HG03280 (cell line): ENCODE measurements at regions not wholly inside any gene's neighbourhood (a gene's known extent, or its start where the extent isn't known, plus 50 kb on each side); places are given as distances from the start of the nearest gene placed in this dataset.
"Not testable (repeated sequence)": the region's sequence is repeated elsewhere in the genome, so short reads cannot be mapped to it uniquely, and the experiment has no call there.

Experiments
- ATAC-seq: cut with Tn5 transposase; IDR thresholded peaks from one replicate; pipeline ENCODE4 v1.9.1; 2021; ENCODE audit warnings: mild to moderate bottlenecking, moderate library complexity; ENCODE audit not compliant: unreplicated experiment

DNA sequence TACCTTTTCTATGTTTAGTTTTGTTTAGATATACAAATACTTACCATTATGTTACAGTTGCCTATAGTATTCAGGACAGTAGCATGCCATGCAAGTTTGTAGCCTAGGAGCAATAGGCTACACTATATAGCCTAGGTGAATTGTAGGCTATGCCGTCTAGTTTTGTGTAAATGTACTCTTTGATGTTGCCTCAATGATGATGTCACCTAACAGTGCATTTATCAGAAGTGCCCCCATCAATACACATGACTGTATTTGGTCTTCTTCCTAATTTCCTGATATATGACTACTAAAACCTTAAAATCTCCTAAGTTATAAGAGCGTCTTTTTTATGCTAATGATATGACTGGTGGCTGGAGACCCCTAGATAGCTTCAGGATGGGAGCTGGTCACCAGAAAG lies 394.4 kb upstream of the STXBP6 start:
- ATAC-seq: no peak

DNA sequence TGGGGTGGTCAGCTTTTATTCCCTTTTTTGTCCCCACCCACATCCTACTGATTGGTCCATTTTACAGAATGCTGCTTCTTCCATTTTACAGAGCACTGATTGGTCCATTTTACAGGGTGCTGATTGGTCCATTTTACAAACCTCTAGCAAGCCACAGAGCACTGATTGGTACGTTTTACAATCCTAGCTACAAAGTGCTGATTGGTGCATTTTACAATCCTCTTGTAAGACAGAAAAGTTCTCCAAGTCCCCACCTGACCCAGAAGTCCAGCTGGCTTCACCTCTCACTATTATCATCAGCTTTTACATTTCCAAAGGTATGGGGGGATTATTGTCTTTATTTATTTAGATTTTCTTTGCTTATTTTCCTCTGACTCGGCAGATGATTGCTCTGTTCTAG lies 390.4 kb upstream of the STXBP6 start:
- ATAC-seq: not testable (repeated sequence)

DNA sequence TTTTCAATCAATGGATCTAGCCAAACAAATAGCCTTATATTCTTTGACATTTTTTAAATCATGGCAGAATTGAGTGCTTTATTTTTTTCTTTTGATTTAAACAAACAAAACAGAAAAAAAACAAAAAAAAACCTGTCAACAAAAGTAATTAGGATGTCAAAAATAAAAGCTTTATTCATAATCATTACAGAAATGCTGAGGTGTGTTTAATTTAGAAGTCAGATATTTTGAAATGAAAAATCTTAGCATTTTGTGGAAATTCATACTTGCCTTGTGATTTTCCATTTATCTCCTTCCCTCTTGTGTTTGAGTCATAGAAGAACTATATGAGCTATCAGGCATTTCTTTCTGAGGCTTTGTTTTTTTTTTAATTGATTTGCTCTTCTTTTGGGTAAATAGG lies 387.0 kb upstream of the STXBP6 start:
- ATAC-seq: no peak

DNA sequence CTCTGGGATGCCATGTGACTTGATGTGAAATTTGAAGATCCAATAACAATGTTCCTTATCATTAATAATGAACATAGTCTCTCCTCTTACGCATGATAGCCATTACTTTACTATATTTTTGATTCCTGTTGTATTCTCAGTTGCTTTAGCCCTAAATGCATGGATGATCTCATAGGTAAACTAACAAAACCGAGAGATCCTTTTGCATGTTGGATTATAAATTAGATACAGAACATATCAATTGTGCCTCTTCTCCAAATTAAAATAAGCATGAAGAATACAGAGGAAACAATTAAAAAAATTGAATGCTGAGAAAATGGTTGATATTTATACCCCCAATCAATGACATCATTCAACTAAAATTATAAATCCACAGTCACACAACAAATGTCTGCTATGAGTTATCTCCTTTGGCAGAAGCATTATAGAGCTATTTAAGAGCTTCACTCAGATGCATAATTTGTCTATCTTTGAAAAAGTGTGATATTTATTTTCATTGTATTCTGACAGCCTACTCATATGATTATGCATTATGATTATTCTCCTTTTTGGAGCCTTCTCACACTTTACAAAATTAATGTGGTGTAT lies 386.4 kb upstream of the STXBP6 start:
- ATAC-seq: no peak

DNA sequence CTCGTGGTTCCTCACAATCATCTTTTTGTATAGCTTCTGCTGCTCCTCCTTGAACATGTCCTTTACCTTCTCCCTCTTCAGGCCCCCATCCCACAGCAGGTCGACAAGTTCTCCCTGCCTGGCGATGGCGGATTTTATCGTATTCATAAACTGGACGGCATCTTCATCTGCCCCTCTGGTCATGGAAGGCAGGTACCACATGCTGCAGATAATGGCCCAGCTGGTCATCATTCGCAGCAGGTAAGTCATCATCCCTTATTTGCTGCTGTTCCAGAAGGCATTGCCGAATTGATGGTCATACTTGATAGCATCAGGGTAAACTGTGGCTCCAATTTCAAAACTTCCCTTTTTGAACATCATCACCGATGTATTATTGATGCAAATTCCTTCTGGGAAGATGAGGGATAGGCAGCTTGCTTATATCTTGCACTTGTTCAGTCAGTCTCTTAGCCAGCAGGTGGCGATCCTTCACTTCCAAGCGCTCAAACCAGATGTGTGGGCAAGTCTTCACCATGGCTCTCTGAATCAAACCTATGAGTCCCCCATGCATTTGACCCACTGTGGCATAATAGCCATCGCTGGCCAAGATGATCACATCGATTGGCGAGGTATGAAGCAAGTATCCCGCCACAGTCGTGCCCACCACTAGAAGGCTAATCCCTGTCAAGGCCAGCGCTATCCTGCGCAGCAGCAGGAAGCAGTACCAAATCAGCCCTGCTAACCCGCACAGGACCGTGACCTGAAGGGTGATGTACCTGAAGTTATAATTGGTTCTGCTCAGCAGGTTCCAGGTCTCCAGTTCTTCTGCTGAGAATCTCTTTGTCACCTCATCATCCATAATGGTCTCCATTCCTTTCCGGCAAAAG lies 381.5 kb upstream of the STXBP6 start:
- no peak for ATAC-seq

DNA sequence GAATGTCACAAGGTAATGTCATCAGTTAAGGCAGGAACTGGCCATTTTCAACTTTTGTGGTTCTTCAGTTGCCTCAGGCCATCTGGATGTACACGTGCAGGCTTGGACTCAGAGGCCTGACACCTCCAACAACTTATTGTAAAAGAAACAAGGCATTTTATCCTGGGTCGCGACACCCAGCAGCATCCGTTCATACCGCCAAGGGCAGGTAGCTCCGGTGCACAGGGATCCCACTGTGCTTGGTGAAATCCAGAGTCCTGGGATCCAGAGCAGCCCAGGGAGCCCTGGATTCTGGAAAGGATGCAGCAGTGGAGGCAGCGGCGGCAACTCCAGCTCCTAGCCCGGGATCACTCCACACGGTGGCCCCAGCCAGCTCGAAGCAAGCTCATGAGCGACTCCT lies 380.9 kb upstream of the STXBP6 start:
- no peak for ATAC-seq

DNA sequence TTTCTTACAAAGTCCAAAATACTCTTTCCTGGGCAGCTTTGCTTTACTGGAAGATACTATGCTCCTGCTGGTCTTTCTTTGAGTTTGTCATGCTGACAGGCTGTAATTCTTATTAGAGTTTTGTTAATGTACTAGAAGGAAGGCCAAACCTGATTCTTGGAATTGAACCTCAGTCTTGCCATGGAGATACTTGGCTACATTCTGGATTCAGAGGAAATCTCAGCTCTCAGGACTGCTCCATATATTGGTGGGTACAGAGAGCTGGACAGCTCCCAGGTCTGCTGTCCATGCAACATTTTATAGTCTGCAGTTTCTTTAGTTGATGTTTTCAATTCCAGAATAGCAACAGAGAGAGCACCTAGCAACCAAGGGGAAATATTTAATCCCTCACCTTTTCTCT lies 363.1 kb upstream of the STXBP6 start:
- no peak for ATAC-seq

DNA sequence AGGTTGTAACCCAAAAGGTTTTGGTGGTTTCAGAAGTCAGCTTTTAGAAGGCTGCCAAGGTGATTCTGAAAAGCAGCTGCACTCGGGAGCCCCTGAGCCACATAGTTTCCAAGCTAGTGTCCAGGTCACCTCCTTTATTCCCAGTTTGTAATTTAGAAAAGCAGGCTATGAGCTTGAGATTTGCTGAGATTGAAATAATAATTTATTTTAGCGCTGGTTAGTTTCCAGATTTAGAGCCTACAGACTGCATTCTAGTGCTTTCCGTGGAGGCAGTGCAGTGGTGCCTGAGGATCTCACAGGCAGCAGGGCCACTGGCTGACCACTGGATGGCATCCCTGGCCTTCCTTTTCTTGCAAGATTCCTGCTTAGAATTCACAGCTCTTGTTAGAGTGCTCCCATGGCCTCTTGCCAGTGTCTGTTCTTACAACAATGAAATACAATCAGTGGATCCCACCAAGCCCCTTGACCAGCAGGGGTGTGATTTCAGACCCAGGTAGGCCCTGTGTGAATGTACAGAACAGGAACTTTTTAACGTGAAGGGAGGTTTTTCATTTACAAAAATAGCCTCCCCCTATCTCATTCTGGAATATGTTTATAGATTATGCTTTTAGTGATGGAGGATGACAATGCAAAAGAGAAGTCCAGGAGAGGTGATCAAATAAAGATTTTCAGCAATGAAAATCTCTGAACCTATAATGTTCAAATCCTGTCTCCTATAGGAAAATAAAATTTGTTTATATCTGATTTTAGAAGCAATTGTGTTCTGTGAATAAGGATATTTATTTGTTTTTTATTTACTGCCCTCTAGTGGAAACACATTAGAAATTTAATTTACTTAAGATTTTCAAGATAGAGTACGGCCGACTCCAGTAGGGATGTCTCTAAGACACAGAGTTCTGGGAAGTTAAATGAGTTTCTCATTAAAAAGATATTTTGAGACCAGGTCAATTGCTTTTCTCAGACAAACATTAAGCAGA lies 362.1 kb upstream of the STXBP6 start:
- ATAC-seq: no peak

DNA sequence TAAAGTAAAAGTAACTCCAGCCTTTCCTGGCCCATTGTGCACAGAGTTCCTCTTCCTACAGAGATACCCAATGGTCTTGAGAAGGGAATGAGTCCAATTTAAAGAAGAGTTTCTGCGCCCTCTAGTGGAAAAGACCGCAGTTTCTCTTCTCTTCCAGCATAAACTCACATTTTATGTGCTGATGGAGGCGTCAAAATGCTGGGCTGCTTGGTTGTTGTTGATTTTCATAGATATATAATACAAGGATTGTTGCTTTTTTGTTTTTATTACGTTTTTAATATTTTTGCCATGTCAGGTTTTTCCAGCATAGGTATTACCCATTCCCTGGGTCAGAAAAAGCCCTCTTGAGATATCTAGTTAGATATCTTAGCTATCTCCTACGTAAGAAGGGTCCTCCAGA lies 356.9 kb upstream of the STXBP6 start:
- no peak for ATAC-seq

DNA sequence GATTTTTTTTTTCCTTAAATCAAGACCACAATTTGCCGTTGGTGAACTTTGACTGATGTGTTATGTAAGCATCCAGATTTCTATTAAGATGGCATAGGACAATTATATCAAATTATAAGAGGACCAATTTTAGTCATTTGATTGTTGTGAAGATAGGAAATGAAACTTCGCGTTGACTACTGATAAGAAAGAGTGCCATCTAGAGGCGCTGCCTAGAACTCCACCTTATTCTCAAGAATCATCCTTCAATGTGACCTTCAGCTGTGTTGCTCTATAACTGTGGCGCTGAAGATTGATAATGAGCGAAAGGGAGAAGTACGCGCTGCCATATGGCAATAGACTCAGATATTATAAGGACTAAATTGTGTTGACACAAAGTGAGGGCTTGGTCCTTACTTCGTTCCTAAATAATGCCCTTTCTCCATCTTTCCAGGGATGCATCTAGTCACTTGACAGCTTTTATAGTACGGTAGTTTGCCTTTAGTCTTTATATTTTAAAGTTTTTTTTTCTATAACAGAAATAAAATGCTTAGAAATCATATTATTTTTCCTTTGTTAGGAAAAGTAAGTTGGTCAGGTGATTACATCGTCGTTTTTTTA lies 350.8 kb upstream of the STXBP6 start:
- ATAC-seq: peak; percentile 58

DNA sequence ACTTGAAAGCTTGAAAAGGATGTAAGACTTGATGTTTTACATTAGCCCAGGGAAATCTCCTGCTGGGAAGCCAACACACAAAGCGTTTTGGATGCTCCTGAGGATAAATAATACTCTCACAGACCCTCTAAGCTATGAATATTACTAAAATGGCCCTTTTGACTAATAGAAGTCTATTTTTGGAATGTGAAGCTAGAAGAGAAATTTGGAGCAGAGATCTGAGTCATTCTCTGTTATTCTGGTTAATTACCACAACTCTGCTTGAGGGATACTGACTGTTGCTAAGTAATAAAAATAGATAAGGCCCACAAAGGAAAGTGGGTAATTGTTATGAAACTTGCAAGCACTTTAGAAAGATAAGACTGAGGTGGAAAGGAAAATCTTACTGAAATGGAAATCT lies 346.2 kb upstream of the STXBP6 start:
- no peak for ATAC-seq

DNA sequence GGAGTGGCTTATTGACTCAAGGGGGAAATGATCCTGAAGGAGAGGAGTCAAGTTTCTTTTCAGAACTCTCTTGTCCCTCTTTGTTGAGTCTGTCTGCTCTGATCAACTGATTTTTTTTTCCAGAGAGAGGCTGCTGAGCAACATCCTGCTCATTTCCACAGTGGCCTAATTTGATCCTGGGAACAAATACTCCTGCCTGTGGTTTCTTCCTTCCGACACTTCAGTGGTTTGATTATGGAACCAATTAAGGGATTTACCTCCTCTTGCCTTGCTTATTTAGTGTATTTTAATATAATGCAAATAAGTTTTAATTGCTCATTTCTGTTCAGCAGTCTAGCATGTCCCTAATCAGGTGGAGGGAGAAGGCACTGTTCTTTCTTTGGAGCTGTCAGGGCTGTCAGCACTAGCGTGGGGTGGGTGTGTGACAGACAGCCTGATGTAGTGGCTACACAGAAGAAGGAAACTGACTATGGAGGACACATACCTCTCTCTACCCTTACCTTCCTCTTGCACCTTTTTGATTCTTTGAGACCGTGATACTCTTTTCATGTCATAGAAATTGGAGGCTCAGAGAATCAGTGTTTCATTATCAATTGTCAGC lies 344.9 kb upstream of the STXBP6 start:
- ATAC-seq: no peak

DNA sequence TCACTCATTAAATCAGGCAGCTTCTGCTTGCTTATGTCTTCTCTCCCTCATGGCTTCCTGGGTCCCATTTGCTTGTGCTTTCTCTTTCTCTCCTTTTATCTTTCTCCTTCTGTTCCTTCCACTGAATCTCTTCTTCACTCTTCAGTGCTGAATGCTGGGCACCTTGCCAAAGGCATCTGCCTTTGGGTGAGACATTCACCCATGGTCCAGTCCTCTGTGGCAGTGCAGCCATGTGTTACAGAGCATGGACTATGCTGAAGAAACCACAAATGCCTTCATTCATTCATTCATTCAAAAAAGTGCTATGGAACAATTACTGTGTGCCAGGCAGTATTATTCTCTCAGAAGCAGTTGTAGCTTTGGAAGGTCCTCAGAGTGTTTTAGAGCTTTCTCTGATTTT lies 344.4 kb upstream of the STXBP6 start:
- no peak for ATAC-seq

DNA sequence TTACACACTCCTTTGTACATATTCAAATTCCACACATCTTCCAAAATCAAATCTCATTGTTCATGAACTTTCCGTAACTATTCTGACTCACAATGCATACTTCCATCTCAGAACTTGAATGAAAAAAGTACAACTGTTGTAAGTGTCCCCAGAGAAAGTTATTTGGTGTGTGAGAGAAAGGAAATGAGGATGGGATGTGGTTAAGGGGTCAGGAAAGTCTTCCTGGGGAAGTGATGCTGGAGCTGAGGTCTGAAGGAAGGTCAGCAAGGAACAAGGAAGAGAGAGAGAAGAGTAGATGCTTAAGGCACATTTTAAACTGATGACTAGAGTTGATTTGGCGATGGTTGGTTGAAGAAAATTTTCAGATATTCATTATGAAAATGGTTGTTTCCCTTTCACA lies 340.0 kb upstream of the STXBP6 start:
- ATAC-seq: no peak

DNA sequence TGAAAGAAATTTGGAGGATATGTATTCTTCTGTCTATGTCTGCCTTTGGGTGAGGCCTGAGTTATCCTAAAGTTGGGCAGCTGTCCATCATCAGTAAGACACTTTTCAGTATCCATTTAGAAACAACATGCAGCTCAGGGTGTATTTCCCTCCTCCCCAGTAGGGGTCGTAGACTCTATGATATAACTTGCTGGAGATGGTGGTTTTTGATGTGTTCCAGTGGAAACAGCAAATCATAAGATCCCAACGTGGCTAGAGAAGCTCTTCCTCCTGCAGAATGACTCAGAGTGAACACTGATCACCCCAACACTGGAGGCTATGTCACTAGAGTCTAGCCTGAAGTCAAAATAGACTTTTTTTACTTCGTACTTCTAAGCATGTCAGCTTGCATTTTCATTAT lies 331.6 kb upstream of the STXBP6 start:
- no peak for ATAC-seq

DNA sequence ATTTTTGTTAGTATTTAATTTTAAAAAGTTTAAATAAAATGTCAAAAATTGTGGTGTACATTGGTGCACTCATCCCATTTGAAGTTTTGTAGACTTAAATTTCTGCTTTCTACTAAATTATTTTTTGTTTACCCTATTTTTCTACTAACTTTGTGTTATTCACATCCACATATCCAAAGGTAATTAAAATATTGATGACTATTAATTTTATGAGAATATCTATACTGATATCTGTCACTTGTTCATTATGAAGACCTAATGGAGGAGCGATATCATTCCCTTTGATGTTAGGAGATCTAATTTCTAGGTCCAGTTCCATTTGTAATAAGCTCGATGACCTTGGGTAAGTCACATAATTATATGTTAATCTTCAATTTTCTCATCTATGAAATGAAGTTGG lies 325.7 kb upstream of the STXBP6 start:
- ATAC-seq: no peak

DNA sequence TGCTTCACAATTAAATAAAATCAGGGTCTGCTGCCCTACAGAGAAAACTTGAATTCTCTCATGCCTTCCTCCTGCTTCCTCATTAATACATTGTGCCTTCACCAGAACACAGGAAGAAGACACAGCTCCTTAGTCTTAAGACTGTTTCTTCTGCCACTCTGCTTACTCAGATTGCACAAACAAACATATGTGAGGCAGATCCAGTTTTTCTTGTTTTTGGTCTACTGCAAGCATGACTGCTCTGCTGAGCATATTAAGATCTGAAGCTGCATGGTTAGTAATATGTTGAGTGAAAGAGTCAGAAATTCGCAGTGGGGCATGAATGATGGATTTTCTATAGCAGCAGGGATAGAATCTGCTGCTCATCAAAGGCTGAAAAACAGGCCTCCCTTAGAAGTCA lies 321.1 kb upstream of the STXBP6 start:
- no peak for ATAC-seq

DNA sequence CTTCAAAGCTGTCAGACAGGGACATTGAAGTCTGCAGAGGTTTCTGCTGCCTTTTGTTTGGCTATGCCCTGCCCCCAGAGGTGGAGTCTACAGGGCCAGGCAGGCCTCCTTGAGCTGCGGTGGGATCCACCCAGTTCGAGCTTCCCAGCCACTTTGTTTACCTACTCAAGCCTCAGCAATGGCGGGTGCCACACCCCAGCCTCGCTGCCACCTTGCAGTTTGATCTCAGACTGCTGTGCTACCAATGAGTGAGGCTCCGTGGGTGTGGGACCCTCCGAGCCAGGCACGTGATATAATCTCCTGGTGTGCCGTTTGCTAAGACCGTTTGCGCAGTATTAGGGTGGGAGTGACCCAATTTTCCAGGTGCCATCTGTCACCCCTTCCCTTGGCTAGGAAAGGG lies 320.1 kb upstream of the STXBP6 start:
- ATAC-seq: not testable (repeated sequence)

DNA sequence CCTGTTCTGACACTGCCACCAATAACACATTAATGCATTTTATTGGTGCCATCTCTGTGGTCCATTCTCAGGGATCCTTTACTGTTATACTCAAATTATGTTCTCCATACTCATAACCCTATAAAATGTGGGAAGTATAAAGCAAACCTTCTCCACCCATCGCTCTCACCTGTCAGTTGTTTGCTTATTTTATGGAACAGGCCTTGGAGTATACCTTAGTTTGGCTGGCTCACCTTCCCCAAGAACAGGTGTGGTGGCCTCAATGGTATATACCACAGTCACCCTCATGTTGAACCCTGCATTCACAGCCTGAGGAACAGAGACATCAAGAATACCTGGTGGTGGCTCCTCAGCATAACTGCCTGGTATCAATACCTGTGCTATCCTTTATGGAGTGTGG lies 308.4 kb upstream of the STXBP6 start:
- ATAC-seq: no peak

DNA sequence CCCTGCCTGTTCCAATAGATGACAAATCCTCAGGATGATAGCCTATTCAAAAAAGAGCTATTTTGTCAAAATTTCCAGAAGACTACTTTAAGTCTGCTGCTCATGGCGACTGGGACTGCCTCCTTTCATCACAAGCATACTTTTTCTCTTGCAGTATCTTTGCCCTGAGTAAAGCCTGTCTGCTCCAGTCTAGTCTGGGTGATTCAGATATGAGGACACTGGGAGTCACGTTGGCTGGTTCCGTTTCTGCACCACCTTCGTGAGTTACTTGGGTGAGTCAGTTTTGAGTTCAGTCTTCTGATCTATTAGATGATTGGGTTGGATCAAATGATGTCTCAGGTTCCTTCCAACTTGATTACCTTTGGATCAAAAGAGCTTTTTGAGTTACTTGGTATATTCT lies 301.3 kb upstream of the STXBP6 start:
- no peak for ATAC-seq

DNA sequence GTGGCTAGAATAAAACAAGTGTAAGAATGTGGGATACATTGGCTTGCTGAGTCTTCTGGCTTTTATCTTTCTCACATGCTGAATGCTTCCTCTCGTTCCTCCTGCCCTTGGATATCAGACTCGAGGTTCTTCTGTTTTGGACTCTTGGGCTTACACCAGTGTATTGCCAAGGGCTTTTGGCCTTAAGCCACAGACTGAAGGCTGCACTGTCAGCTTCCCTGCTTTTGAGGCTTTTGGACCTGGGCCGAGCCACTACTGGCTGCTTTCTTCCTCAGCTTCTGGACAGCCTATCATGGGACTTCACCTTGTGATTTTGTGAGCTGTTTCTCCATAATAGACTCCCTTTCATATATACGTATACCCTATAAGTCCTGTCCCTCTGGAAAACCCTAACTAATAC lies 300.9 kb upstream of the STXBP6 start:
- no peak for ATAC-seq
